Caco-2 (cell line): ENCODE measurements at regions not wholly inside any gene's neighbourhood (a gene's known extent, or its start where the extent isn't known, plus 50 kb on each side); places are given as distances from the start of the nearest gene placed in this dataset.

Experiments used
- BruUV-seq: library from RNA; stranded (reverse); fragments of 400-500 nt; replicated peaks from 2 replicates; lab custom pipeline; 2021; lab: Mats Ljungman, UMichigan
- CTCF ChIA-PET: fragments of 300-600 bp; sonication (Branson Sonifier 250); formaldehyde crosslinking; loops from one replicate; lab custom pipeline; 2022; ENCODE audit warnings: antibody characterized with exemption; lab: Charles Lee
- POLR2A ChIA-PET: fragments of 300-600 bp; sonication (Branson Sonifier 250); formaldehyde crosslinking; loops from one replicate; lab custom pipeline; 2022; ENCODE audit warnings: antibody characterized with exemption; lab: Charles Lee
- DNase-seq, 2 experiments: peaks; one replicate each; pipeline versions ENCODE4 v3.0.0 to v3.0.0-alpha.2; 2020 to 2022
- H3K27me3 ChIP-seq: replicated peaks from 2 replicates; pipeline ENCODE4 v1.6.0; 2011; ENCODE audit warnings: low read length; ENCODE audit not compliant: control insufficient read depth, insufficient read depth
- H3K36me3 ChIP-seq: 2 replicates; pipeline ENCODE4 v1.5.1; 2011; ENCODE audit warnings: low read length; ENCODE audit not compliant: control insufficient read depth, insufficient read depth
- H3K4me1 ChIP-seq: fragments of 250-450 bp; sonication (Bioruptor Pico); 2 replicates; pipeline ENCODE4 v1.5.1; 2020; ENCODE audit warnings: mild to moderate bottlenecking
- H3K4me3 ChIP-seq: 2 replicates; pipeline ENCODE4 v1.5.1; 2011; ENCODE audit warnings: low read depth, mild to moderate bottlenecking, control low read depth, low read length
- H3K9me3 ChIP-seq: fragments of 250-450 bp; sonication (Bioruptor Pico); 2 replicates; pipeline ENCODE4 v1.5.1; 2020; ENCODE audit warnings: mild to moderate bottlenecking, moderate library complexity
- H3K27ac Mint-ChIP-seq: one replicate; pipeline ENCODE4 v1.8.0; 2022; ENCODE audit warnings: mixed read lengths; ENCODE audit not compliant: unreplicated experiment
- H3K27me3 Mint-ChIP-seq: one replicate; pipeline ENCODE4 v1.8.0; 2022; ENCODE audit warnings: mixed read lengths; ENCODE audit not compliant: insufficient read depth, unreplicated experiment
- H3K36me3 Mint-ChIP-seq: one replicate; pipeline ENCODE4 v1.8.0; 2022; ENCODE audit warnings: mild to moderate bottlenecking, mixed read lengths; ENCODE audit not compliant: insufficient read depth, unreplicated experiment
- H3K4me1 Mint-ChIP-seq: one replicate; pipeline ENCODE4 v1.8.0; 2022; ENCODE audit warnings: low read depth, mixed read lengths; ENCODE audit not compliant: unreplicated experiment
- H3K4me3 Mint-ChIP-seq: one replicate; pipeline ENCODE4 v1.8.0; 2022; ENCODE audit warnings: mild to moderate bottlenecking, moderate library complexity, mixed read lengths; ENCODE audit not compliant: unreplicated experiment
- H3K9me3 Mint-ChIP-seq: one replicate; pipeline ENCODE4 v1.8.0; 2022; ENCODE audit warnings: mixed read lengths; ENCODE audit not compliant: unreplicated experiment
- CTCF ChIP-seq, 2 experiments: fragments of 200-600 bp in 1 of 2; IDR thresholded peaks; 1 replicate in 1 of 2; 2 replicates in 1 of 2; pipeline versions ENCODE4 v1.5.1 to v1.8.0; 2011 to 2022; ENCODE audit warnings: antibody characterized with exemption in 1 of 2, control low read depth in 1 of 2, inconsistent platforms in 1 of 2, low read depth in 1 of 2, low read length in 1 of 2, mild to moderate bottlenecking in 1 of 2, moderate library complexity in 1 of 2; ENCODE audit not compliant: insufficient read depth in 1 of 2, severe bottlenecking in 1 of 2, unreplicated experiment in 1 of 2
- intact Hi-C: fragments of 100-400 bp; cut with micrococcal nuclease; formaldehyde crosslinking; loops from one replicate; pipeline ENCODE4 v1.10.0; 2022; ENCODE audit not compliant: unreplicated experiment

GRCh38 chr6:103269581-103269980 lies 1590.1 kb downstream of the HACE1 start:
- H3K27me3 ChIP-seq, result no peaks in the 10 kb centered on the region
- Mint-ChIP-seq H3K9me3 (no peaks in the 10 kb centered on the region), H3K4me1 (peaks cover 7% of the 10 kb centered on the region), H3K36me3 (no peaks in the 10 kb centered on the region), H3K27ac (no peak overlapping the region), H3K4me3 (no peak overlapping the region), H3K27me3 (no peaks in the 10 kb centered on the region)
- CTCF ChIA-PET, result no interaction called here
- intact Hi-C loops, result no loop called here
- H3K36me3 ChIP-seq, result no peaks in the 10 kb centered on the region
- POLR2A ChIA-PET, result no interaction called here
- H3K9me3 ChIP-seq, result no peaks in the 10 kb centered on the region
- H3K4me3 ChIP-seq, result no peak overlapping the region
- BruUV-seq, result no TSS peak
- TF ChIP-seq CTCF (IDR thresholded peaks at IDR 0.05; ENCODE audit: insufficient read depth in 1 of 2, low read depth in 1 of 2, low read length in 1 of 2, severe bottlenecking in 1 of 2, unreplicated experiment in 1 of 2), result no peak
- DNase-seq, result no peak
- H3K4me1 ChIP-seq, result 0 out of 2 replicates have a peak, but pooled peaks cover 4% of the 10 kb centered on the region

- CTCF ChIA-PET, result no interaction called here
- BruUV-seq, result no TSS peak
- H3K36me3 Mint-ChIP-seq, result no peaks in the 10 kb centered on the region
- H3K4me1 Mint-ChIP-seq, result peaks cover 7% of the 10 kb centered on the region
- Histone ChIP-seq H3K4me1 (0 out of 2 replicates have a peak, but pooled peaks cover 4% of the 10 kb centered on the region), H3K36me3 (no peaks in the 10 kb centered on the region), H3K4me3 (no peak overlapping the region), H3K27me3 (no peaks in the 10 kb centered on the region), H3K9me3 (no peaks in the 10 kb centered on the region)
- no peaks in the 10 kb centered on the region for H3K27me3 Mint-ChIP-seq
- H3K9me3 Mint-ChIP-seq, result no peaks in the 10 kb centered on the region
- H3K27ac Mint-ChIP-seq, result no peak overlapping the region
- no peak overlapping the region for H3K4me3 Mint-ChIP-seq
- no peak for DNase-seq
- TF ChIP-seq CTCF (IDR thresholded peaks at IDR 0.05; ENCODE audit: insufficient read depth in 1 of 2, low read depth in 1 of 2, low read length in 1 of 2, severe bottlenecking in 1 of 2, unreplicated experiment in 1 of 2), result no peak
- POLR2A ChIA-PET, result no interaction called here
- intact Hi-C loops, result no loop called here
These were observed 1591.4 kb downstream of the HACE1 start for GRCh38 chr6:103268335-103268734.

GRCh38 chr6:103264020-103264419 lies 1595.7 kb downstream of the HACE1 start:
- H3K27ac Mint-ChIP-seq, result no peak overlapping the region

More at GRCh38 chr6:103264020-103264419, 1595.7 kb downstream of the HACE1 start:
- Mint-ChIP-seq H3K27me3 (peaks cover 2% of the 10 kb centered on the region), H3K4me3 (no peak overlapping the region), H3K4me1 (peaks cover 7% of the 10 kb centered on the region), H3K36me3 (no peaks in the 10 kb centered on the region), H3K9me3 (no peaks in the 10 kb centered on the region)
- ChIA-PET POLR2A (no interaction called here), CTCF (no interaction called here)
- BruUV-seq, result no TSS peak
- Histone ChIP-seq H3K9me3 (no peaks in the 10 kb centered on the region), H3K27me3 (no peaks in the 10 kb centered on the region), H3K36me3 (no peaks in the 10 kb centered on the region), H3K4me1 (0 out of 2 replicates have a peak, but pooled peaks cover 4% of the 10 kb centered on the region), H3K4me3 (no peak overlapping the region)
- intact Hi-C loops, result no loop called here
- no peak for TF ChIP-seq CTCF (IDR thresholded peaks at IDR 0.05; ENCODE audit: insufficient read depth in 1 of 2, low read depth in 1 of 2, low read length in 1 of 2, severe bottlenecking in 1 of 2, unreplicated experiment in 1 of 2)
- DNase-seq, result no peak
